GM23338 (cell line): ENCODE measurements at regions not wholly inside any gene's neighbourhood (a gene's known extent, or its start where the extent isn't known, plus 50 kb on each side); places are given as distances from the start of the nearest gene placed in this dataset.

Source experiments
- CREB1 ChIP-seq: fragments of 250-450 bp; sonication (Bioruptor Pico); IDR thresholded peaks from 2 replicates; pipeline ENCODE4 v1.5.0; 2020; ENCODE audit warnings: low read depth, mild to moderate bottlenecking, moderate library complexity
- CTCF ChIP-seq, 2 experiments: fragments of 200-600 bp in 1 of 2; sonication (generic) in 1 of 2; conservative IDR thresholded peaks; 2 replicates each; pipeline versions ENCODE4 v1.5.1 to v1.6.1; 2016 to 2017; ENCODE audit warnings: antibody characterized with exemption in 2 of 2, low read depth in 2 of 2, mild to moderate bottlenecking in 2 of 2, moderate library complexity in 1 of 2
- ETS1 ChIP-seq: IDR thresholded peaks from 2 replicates; pipeline ENCODE4 v1.6.1; 2016; ENCODE audit warnings: antibody characterized with exemption
- EZH2 ChIP-seq: fragments of 200-600 bp; sonication (generic); IDR thresholded peaks from one replicate; pipeline ENCODE4 v1.8.0; 2017; ENCODE audit warnings: antibody characterized with exemption, mild to moderate bottlenecking, low read depth; ENCODE audit not compliant: unreplicated experiment
- EZH2phosphoT487 ChIP-seq: fragments of 200-600 bp; sonication (generic); IDR thresholded peaks from one replicate; pipeline ENCODE4 v1.8.1; 2018; ENCODE audit warnings: antibody characterized with exemption; ENCODE audit not compliant: unreplicated experiment
- JUNB ChIP-seq: IDR thresholded peaks from one replicate; pipeline ENCODE4 v1.6.1; 2016; ENCODE audit warnings: antibody characterized with exemption; ENCODE audit not compliant: unreplicated experiment
- NANOG ChIP-seq: IDR thresholded peaks from 2 replicates; pipeline ENCODE4 v1.6.1; 2016; ENCODE audit warnings: antibody characterized with exemption, borderline replicate concordance
- POLR2AphosphoS5 ChIP-seq: IDR thresholded peaks from 2 replicates; pipeline ENCODE4 v1.6.1; 2016; ENCODE audit warnings: antibody characterized with exemption, low read depth
- REST ChIP-seq: IDR thresholded peaks from one replicate; pipeline ENCODE4 v1.6.1; 2018; ENCODE audit warnings: antibody characterized with exemption; ENCODE audit not compliant: unreplicated experiment
- ZNF114 ChIP-seq: fragments of 250-450 bp; sonication (Bioruptor Pico); IDR thresholded peaks from 2 replicates; pipeline ENCODE4 v1.5.0; 2020; ENCODE audit warnings: mild to moderate bottlenecking, moderate library complexity
- ZNF331 ChIP-seq: fragments of 250-450 bp; sonication (Bioruptor Pico); IDR thresholded peaks from 2 replicates; pipeline ENCODE4 v1.5.0; 2020; ENCODE audit warnings: low read depth, mild to moderate bottlenecking, moderate library complexity

GRCh38 chr2:215862351-215862771, 151.0 kb downstream of the MREG start:
- TF ChIP-seq CTCF (conservative IDR thresholded peaks at IDR 0.05; ENCODE audit: low read depth in 2 of 2) (no peak), POLR2AphosphoS5 (no peak), REST (no peak), NANOG (no peak), EZH2 (no peak), JUNB (no peak), EZH2phosphoT487 (no peak), CREB1 (CRISPR knock-in tag) (no peak), ETS1 (no peak), ZNF331 (no peak), ZNF114 (CRISPR knock-in tag) (no peak)
